ENCODE measurements at regions not wholly inside any gene's neighbourhood (a gene's known extent, or its start where the extent isn't known, plus 50 kb on each side); places are given as distances from the start of the nearest gene placed in this dataset.

DNA sequence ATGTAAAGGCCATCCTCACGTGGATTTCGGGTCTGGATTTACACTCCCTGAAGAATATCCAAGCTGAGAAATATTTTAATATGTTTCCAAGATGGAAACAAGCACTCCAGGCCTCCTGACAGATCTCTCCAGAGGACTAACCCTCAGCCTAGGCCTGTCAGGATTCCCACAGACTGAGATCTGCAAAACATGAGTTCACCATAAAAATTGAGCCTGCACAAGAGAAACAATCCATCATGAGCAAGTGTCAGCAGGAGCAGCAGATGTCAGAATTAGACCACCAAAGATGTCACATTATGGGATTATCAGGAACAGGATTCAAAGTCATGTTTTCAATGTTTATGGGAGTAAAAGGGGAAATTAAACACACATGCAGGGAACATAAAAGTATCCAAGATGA is 191.3 kb downstream of the TFCP2L1 start:
- no peak for TF ChIP-seq EP300 (IDR thresholded peaks at IDR 0.05)
- TF ChIP-seq, protein P1, sequence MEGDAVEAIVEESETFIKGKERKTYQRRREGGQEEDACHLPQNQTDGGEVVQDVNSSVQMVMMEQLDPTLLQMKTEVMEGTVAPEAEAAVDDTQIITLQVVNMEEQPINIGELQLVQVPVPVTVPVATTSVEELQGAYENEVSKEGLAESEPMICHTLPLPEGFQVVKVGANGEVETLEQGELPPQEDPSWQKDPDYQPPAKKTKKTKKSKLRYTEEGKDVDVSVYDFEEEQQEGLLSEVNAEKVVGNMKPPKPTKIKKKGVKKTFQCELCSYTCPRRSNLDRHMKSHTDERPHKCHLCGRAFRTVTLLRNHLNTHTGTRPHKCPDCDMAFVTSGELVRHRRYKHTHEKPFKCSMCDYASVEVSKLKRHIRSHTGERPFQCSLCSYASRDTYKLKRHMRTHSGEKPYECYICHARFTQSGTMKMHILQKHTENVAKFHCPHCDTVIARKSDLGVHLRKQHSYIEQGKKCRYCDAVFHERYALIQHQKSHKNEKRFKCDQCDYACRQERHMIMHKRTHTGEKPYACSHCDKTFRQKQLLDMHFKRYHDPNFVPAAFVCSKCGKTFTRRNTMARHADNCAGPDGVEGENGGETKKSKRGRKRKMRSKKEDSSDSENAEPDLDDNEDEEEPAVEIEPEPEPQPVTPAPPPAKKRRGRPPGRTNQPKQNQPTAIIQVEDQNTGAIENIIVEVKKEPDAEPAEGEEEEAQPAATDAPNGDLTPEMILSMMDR (IDR thresholded peaks at IDR 0.05) = no peak
- no peak for TF ChIP-seq POLR2A (IDR thresholded peaks at IDR 0.05)
